ENCODE measurements at regions not wholly inside any gene's neighbourhood (a gene's known extent, or its start where the extent isn't known, plus 50 kb on each side); places are given as distances from the start of the nearest gene placed in this dataset.
A peak's percentile ranks its signal among the peaks of the same experiment; 100 is the strongest.

DNA sequence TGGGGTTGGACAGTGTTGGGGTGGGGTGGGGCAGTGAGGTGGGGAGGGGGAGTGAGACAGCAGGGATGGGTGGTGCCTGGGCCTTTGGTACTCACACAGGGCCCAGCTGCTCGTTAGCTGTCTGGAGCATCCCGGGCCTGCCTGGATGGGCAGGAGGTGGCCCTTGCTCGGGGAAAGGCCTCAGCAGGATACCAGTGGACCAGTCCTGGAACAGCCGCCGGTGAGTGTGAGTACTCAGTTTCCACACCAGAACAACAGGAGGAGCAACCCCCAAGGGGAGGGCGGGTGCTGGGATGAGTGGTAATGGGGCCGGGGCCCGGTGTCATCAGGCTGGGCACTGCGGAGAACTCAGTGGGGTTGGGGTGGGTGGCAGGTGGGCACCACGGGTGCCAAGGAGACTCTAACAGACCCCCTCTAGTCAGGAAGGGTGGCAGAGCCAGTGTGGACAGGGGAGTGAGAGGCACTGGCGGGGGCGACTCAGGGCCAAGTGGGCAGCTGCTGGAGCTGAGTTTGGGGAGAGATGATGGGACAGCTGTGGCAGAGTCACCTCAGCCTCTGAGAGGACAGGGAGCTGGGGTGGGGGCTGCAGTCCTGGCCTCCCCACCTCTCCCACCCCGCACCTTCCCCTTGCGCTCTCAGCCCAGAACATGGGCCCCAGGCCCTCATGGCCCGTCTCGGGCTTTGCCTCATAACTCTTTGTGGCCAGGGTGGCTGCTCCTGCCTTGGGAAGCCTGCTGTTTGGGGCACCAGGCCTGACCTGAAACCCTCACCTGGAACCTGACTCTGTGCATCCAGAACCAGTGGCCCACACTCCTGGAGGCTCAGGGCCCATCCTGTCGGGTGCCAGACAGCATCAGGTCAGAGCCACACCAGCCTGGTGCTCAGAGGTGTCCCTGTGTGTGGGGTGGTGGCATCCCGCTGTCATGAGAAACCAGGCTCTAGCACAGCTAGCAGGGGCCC lies 52.1 kb upstream of the PRR23E start:
- H3K27ac ChIP-seq = peak overlapping the region; percentile 80
- TF ChIP-seq, protein P1, sequence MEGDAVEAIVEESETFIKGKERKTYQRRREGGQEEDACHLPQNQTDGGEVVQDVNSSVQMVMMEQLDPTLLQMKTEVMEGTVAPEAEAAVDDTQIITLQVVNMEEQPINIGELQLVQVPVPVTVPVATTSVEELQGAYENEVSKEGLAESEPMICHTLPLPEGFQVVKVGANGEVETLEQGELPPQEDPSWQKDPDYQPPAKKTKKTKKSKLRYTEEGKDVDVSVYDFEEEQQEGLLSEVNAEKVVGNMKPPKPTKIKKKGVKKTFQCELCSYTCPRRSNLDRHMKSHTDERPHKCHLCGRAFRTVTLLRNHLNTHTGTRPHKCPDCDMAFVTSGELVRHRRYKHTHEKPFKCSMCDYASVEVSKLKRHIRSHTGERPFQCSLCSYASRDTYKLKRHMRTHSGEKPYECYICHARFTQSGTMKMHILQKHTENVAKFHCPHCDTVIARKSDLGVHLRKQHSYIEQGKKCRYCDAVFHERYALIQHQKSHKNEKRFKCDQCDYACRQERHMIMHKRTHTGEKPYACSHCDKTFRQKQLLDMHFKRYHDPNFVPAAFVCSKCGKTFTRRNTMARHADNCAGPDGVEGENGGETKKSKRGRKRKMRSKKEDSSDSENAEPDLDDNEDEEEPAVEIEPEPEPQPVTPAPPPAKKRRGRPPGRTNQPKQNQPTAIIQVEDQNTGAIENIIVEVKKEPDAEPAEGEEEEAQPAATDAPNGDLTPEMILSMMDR (conservative IDR thresholded peaks at IDR 0.05) = no peak

DNA sequence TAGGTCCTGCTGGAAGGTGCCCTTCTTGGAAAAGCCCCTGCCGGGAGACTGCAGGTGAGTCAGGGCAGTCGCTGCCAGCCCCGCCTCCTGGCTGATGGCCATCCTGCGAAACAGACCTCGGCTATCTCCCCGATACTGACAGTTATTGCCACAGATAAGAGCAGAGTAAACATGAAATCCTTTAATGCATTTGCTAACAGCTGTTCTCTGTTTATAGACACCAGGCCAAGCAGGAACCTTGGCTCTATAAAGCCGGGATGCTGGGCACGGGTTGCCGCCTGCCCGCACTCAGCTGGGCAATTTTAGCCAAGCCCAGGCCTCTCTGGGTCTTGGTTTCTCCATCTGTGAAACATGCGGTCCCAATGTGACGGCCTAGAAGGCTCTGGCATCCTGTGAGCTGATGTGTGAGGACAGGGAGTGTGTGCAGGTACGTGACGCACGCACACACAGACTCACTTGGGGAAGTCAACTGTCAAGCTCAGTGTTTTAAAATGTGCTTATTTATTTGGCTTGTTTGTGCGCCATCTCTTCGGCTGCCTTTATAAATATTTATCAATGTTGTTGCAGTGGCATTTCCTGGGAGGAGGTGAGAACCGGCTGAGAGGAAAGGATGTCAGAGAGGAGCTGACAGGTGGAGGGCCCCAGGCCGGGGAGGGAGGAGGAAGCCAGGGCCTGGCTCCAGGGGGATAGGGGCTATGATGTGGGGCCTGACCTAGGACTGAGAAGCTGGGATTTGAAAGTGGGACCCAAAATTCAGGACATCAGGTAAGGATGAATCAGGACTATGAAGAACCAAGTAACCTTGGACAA lies 50.8 kb upstream of the PRR23E start:
- peak overlapping the region; percentile 80 for H3K27ac ChIP-seq
- TF ChIP-seq, protein P1 (conservative IDR thresholded peaks at IDR 0.05) = no peak; the same call in 1 of the 2 replicates
